SK-N-SH (cell line): ENCODE measurements at regions not wholly inside any gene's neighbourhood (a gene's known extent, or its start where the extent isn't known, plus 50 kb on each side); places are given as distances from the start of the nearest gene placed in this dataset.

ENCODE experiments used
- CTCF ChIA-PET: fragments of 300-600, 350-600 bp; formaldehyde crosslinking; extraction: SDS; loops from one replicate; lab custom pipeline; 2021; lab: Yijun Ruan, JAX
- POLR2A ChIA-PET: fragments of 350-600 bp; sonication (Branson Sonifier 250); formaldehyde crosslinking; extraction: SDS; loops from one replicate; lab custom pipeline; 2020; ENCODE audit warnings: antibody characterized with exemption, inconsistent platforms; lab: Yijun Ruan, JAX
- DNase-seq: peaks from one replicate; pipeline ENCODE4 v3.0.0; 2012
- H2AFZ ChIP-seq: fragments of 200-600 bp; sonication (generic); 2 replicates; pipeline ENCODE4 v1.8.1; 2016; ENCODE audit warnings: antibody characterized with exemption, mild to moderate bottlenecking, low read depth
- H3F3A ChIP-seq: fragments of 200-600 bp; sonication (generic); replicated peaks from 2 replicates; pipeline ENCODE3; 2016; ENCODE audit warnings: antibody characterized with exemption, mild to moderate bottlenecking; ENCODE audit not compliant: insufficient read depth
- H3K27ac ChIP-seq, 2 experiments: fragments of 200-500 bp in 1 of 2; fragments of 200-600 bp in 1 of 2; sonication (Bioruptor generic) in 1 of 2; sonication (generic), shearing (Covaris generic) in 1 of 2; 2 replicates each; pipeline versions ENCODE4 v1.5.1 to v1.6.1; 2014 to 2016; ENCODE audit warnings: low read depth in 2 of 2, inconsistent platforms in 1 of 2, low read length in 1 of 2, mild to moderate bottlenecking in 1 of 2, mixed read lengths in 1 of 2
- H3K27me3 ChIP-seq: fragments of 200-600 bp; sonication (generic), shearing (Covaris generic); 2 replicates; pipeline ENCODE4 v1.6.1; 2016; ENCODE audit warnings: mixed run types; ENCODE audit not compliant: insufficient read depth
- H3K36me3 ChIP-seq, 2 experiments: fragments of 200-500 bp in 1 of 2; fragments of 200-600 bp in 1 of 2; sonication (Bioruptor generic) in 1 of 2; sonication (generic) in 1 of 2; replicated peaks in 1 of 2; 2 replicates each; pipeline versions ENCODE3 to v1.5.1; 2014 to 2016; ENCODE audit warnings: low read length in 1 of 2, mild to moderate bottlenecking in 1 of 2; ENCODE audit not compliant: insufficient read depth in 2 of 2, control insufficient read depth in 1 of 2
- H3K4me1 ChIP-seq, 2 experiments: fragments of 200-500 bp in 1 of 2; fragments of 200-600 bp in 1 of 2; sonication (Bioruptor generic) in 1 of 2; sonication (generic), shearing (Covaris generic) in 1 of 2; 2 replicates each; pipeline versions ENCODE4 v1.5.1 to v1.6.1; 2014 to 2016; ENCODE audit warnings: low read depth in 1 of 2, low read length in 1 of 2, mixed run types in 1 of 2; ENCODE audit not compliant: insufficient read depth in 2 of 2, control insufficient read depth in 1 of 2
- H3K4me2 ChIP-seq: fragments of 200-600 bp; sonication (generic), shearing (Covaris generic); 2 replicates; pipeline ENCODE4 v1.6.1; 2017; ENCODE audit warnings: mixed run types
- H3K4me3 ChIP-seq, 2 experiments: fragments of 200-500 bp in 1 of 2; fragments of 200-600 bp in 1 of 2; sonication (Bioruptor generic) in 1 of 2; sonication (generic), shearing (Covaris generic) in 1 of 2; 2 replicates each; pipeline versions ENCODE4 v1.5.1 to v1.8.1; 2014 to 2016; ENCODE audit warnings: low read depth in 2 of 2, inconsistent platforms in 1 of 2, low read length in 1 of 2, mild to moderate bottlenecking in 1 of 2, mixed read lengths in 1 of 2, moderate library complexity in 1 of 2
- H3K79me2 ChIP-seq: fragments of 200-600 bp; sonication (generic); 2 replicates; pipeline ENCODE4 v1.8.1; 2017; ENCODE audit warnings: mild to moderate bottlenecking; ENCODE audit not compliant: insufficient read depth
- H3K9ac ChIP-seq: fragments of 200-600 bp; sonication (generic); 2 replicates; pipeline ENCODE4 v1.6.1; 2017; ENCODE audit warnings: mixed run types
- H3K9me2 ChIP-seq: fragments of 200-600 bp; sonication (generic); 2 replicates; pipeline ENCODE4 v1.6.1; 2017; ENCODE audit warnings: mixed run types
- H3K9me3 ChIP-seq: fragments of 200-600 bp; sonication (generic); 2 replicates; pipeline ENCODE4 v1.6.1; 2017; ENCODE audit warnings: mixed run types, mild to moderate bottlenecking, moderate library complexity
- H4K20me1 ChIP-seq: fragments of 200-600 bp; sonication (generic); 2 replicates; pipeline ENCODE4 v1.6.1; 2017; ENCODE audit warnings: mild to moderate bottlenecking, mixed run types; ENCODE audit not compliant: insufficient read depth
- CTCF ChIP-seq: fragments of 200-600 bp; sonication (generic); IDR thresholded peaks from 2 replicates; pipeline ENCODE4 v1.6.1; 2017; ENCODE audit warnings: antibody characterized with exemption, mild to moderate bottlenecking, moderate library complexity
- EP300 ChIP-seq, 2 experiments: IDR thresholded peaks; 2 replicates each; pipeline versions ENCODE4 v1.4.0 to v1.6.1; 2012; ENCODE audit warnings: borderline replicate concordance in 1 of 2, low read depth in 1 of 2, low read length in 1 of 2
- GABPA ChIP-seq: IDR thresholded peaks from 2 replicates; pipeline ENCODE4 v1.4.0; 2012; ENCODE audit warnings: low read depth, mild to moderate bottlenecking
- JUND ChIP-seq: IDR thresholded peaks from 2 replicates; pipeline ENCODE4 v1.4.0; 2012
- MAX ChIP-seq: IDR thresholded peaks from 2 replicates; pipeline ENCODE4 v1.4.0; 2012; ENCODE audit warnings: low read depth
- MEF2A ChIP-seq: IDR thresholded peaks from 2 replicates; pipeline ENCODE4 v1.4.0; 2012; ENCODE audit warnings: low read depth, borderline replicate concordance
- NFIC ChIP-seq: IDR thresholded peaks from 2 replicates; pipeline ENCODE4 v1.4.0; 2012; ENCODE audit warnings: borderline replicate concordance
- RAD21 ChIP-seq: IDR thresholded peaks from 2 replicates; pipeline ENCODE4 v1.6.1; 2012; ENCODE audit warnings: mild to moderate bottlenecking, low read length
- RCOR1 ChIP-seq: fragments of 150-350 bp; IDR thresholded peaks from 2 replicates; pipeline ENCODE4 v1.6.1; 2017; ENCODE audit warnings: antibody characterized with exemption, low read length
- RXRA ChIP-seq: IDR thresholded peaks from 2 replicates; pipeline ENCODE4 v1.4.0; 2012; ENCODE audit warnings: low read depth, mild to moderate bottlenecking, borderline replicate concordance
- TEAD4 ChIP-seq: IDR thresholded peaks from 2 replicates; pipeline ENCODE4 v1.4.0; 2012; ENCODE audit warnings: mild to moderate bottlenecking, borderline replicate concordance; ENCODE audit not compliant: insufficient read depth
- USF2 ChIP-seq: fragments of 150-350 bp; IDR thresholded peaks from 2 replicates; pipeline ENCODE4 v1.6.1; 2017; ENCODE audit warnings: antibody characterized with exemption, low read length, low read depth, borderline replicate concordance
- YY1 ChIP-seq: IDR thresholded peaks from 2 replicates; pipeline ENCODE4 v1.4.0; 2012; ENCODE audit warnings: low read depth, mild to moderate bottlenecking
- WGBS: methylation state at CpG from one replicate; pipeline ENCODE4 v1.1.6; 2017; ENCODE audit warnings: low lambda C conversion rate; 5-methylcytosine and 5-hydroxymethylcytosine counted together

GRCh38 chrX:131366407-131366806 is 77.3 kb upstream of the IGSF1 start:
- H3K27ac ChIP-seq: no peak overlapping the region
- H3K4me3 ChIP-seq: no peak overlapping the region
- DNase-seq: no peak
- H3K4me2 ChIP-seq: no peak overlapping the region
- no peaks in the 10 kb centered on the region; the same call in 1 of the 2 replicates for H3K27me3 ChIP-seq
- no peaks in the 10 kb centered on the region; a peak in 1 of 4 replicates for H3K4me1 ChIP-seq
- no peak overlapping the region for H2AFZ ChIP-seq
- TF ChIP-seq RXRA (no peak), CTCF (peak; percentile 21; the same call in 1 of the 2 replicates), YY1 (no peak), GABPA (no peak), MAX (no peak), RAD21 (peak; percentile 36), MEF2A (no peak)
- no peak overlapping the region for H3K9ac ChIP-seq
- ChIA-PET POLR2A (no interaction called here), CTCF (interaction anchor here (0.6 kb wide), 1 partner anchor 371 kb away, joined by 3 read pairs; no protein-coding TSS in a partner anchor)
- 46% methylated on average over 6 of the region's 6 CpGs for WGBS
- no peaks in the 10 kb centered on the region for H4K20me1 ChIP-seq
- no peaks in the 10 kb centered on the region for H3F3A ChIP-seq
- H3K9me2 ChIP-seq: no peaks in the 10 kb centered on the region
- H3K36me3 ChIP-seq: no peaks in the 10 kb centered on the region
- H3K79me2 ChIP-seq: no peaks in the 10 kb centered on the region
- H3K9me3 ChIP-seq: no peaks in the 10 kb centered on the region

- no peak for DNase-seq
- no peak overlapping the region for H3K4me2 ChIP-seq
- CTCF ChIA-PET: no interaction called here
- 59% methylated on average over 4 of the region's 4 CpGs for WGBS
- no peaks in the 10 kb centered on the region for H3K4me1 ChIP-seq
- H2AFZ ChIP-seq: no peak overlapping the region
- no peaks in the 10 kb centered on the region for H3K36me3 ChIP-seq
- H3F3A ChIP-seq: no peaks in the 10 kb centered on the region
- H3K27me3 ChIP-seq: no peaks in the 10 kb centered on the region
- no peak overlapping the region for H3K27ac ChIP-seq
- POLR2A ChIA-PET: no interaction called here
- no peak overlapping the region for H3K4me3 ChIP-seq
- no peaks in the 10 kb centered on the region for H4K20me1 ChIP-seq
- H3K9ac ChIP-seq: no peak overlapping the region
- TF ChIP-seq USF2 (no peak), JUND (no peak), RAD21 (no peak), NFIC (no peak), RCOR1 (no peak), EP300 (IDR thresholded peaks at IDR 0.05; ENCODE audit: borderline replicate concordance in 1 of 2, low read depth in 1 of 2, low read length in 1 of 2) (no peak), TEAD4 (no peak), CTCF (no peak)
- TF ChIP-seq, all 33 proteins: peak for 0
- no peaks in the 10 kb centered on the region for H3K79me2 ChIP-seq
- H3K9me3 ChIP-seq: 0 out of 2 replicates have a peak, but pooled peaks cover 4% of the 10 kb centered on the region
- no peaks in the 10 kb centered on the region for H3K9me2 ChIP-seq
These were observed 99.2 kb upstream of the IGSF1 start for GRCh38 chrX:131388293-131388692.
